ENCODE measurements at regions not wholly inside any gene's neighbourhood (a gene's known extent, or its start where the extent isn't known, plus 50 kb on each side); places are given as distances from the start of the nearest gene placed in this dataset.

- no peak for ATAC-seq
- intact Hi-C loops (cut with DNase I, micrococcal nuclease) = no loop called here
- H3K4me3 ChIP-seq = no peak overlapping the region
Observed at GRCh38 chr10:61151059-61151458, 207.1 kb upstream of the RHOBTB1 start.

GRCh38 chr10:61148451-61148850 lies 204.5 kb upstream of the RHOBTB1 start:
- no peaks in the 10 kb centered on the region for H3K36me3 ChIP-seq (ENCODE audit: low read depth)
- DNase-seq (no peak), ATAC-seq (no peak)
- no peak overlapping the region for H3K4me3 ChIP-seq
- intact Hi-C loops (cut with DNase I, micrococcal nuclease) = loop anchor here (10.0 kb wide), 2 partner anchors 126 to 136 kb away; no protein-coding TSS in a partner anchor
- H3K9me3 ChIP-seq = no peaks in the 10 kb centered on the region
- H3K4me1 ChIP-seq (ENCODE audit: low read depth) = no peaks in the 10 kb centered on the region
- no peak for TF ChIP-seq CTCF (IDR thresholded peaks at IDR 0.05)

More at GRCh38 chr10:61151059-61151458, 207.1 kb upstream of the RHOBTB1 start:
- no peaks in the 10 kb centered on the region for H3K36me3 ChIP-seq (ENCODE audit: low read depth)
- H3K4me1 ChIP-seq (ENCODE audit: low read depth) = no peaks in the 10 kb centered on the region
- no peak for TF ChIP-seq CTCF (IDR thresholded peaks at IDR 0.05)
- H3K9me3 ChIP-seq = no peaks in the 10 kb centered on the region
- no peak for DNase-seq

- no peak for TF ChIP-seq CTCF (IDR thresholded peaks at IDR 0.05)
- Histone ChIP-seq H3K4me1 (ENCODE audit: low read depth) (no peaks in the 10 kb centered on the region), H3K4me3 (no peak overlapping the region), H3K9me3 (no peaks in the 10 kb centered on the region), H3K36me3 (ENCODE audit: low read depth) (no peaks in the 10 kb centered on the region)
- ATAC-seq = no peak
- DNase-seq = no peak
- intact Hi-C loops (cut with DNase I, micrococcal nuclease) = loop anchor here (10.0 kb wide), 2 partner anchors 132 to 142 kb away; no protein-coding TSS in a partner anchor
Observed at GRCh38 chr10:61142987-61143386, 199.0 kb upstream of the RHOBTB1 start.

GRCh38 chr10:61140765-61141392 lies 196.9 kb upstream of the RHOBTB1 start:
- Histone ChIP-seq H3K4me3 (no peak overlapping the region), H3K36me3 (ENCODE audit: low read depth) (no peaks in the 10 kb centered on the region), H3K9me3 (no peaks in the 10 kb centered on the region), H3K4me1 (ENCODE audit: low read depth) (no peaks in the 10 kb centered on the region)
- TF ChIP-seq CTCF (IDR thresholded peaks at IDR 0.05) = peak; percentile 34
- ATAC-seq (peak; percentile 46), DNase-seq (peak in 1 of 3 donors; percentile 28)
- intact Hi-C loops (cut with DNase I, micrococcal nuclease) = loop anchor here (10.0 kb wide), 2 partner anchors 134 to 144 kb away; no protein-coding TSS in a partner anchor

- ATAC-seq = no peak
- no peak for TF ChIP-seq CTCF (IDR thresholded peaks at IDR 0.05)
- Histone ChIP-seq H3K9me3 (no peaks in the 10 kb centered on the region), H3K4me1 (ENCODE audit: low read depth) (no peaks in the 10 kb centered on the region), H3K36me3 (ENCODE audit: low read depth) (no peaks in the 10 kb centered on the region), H3K4me3 (no peak overlapping the region)
- no peak for DNase-seq
- intact Hi-C loops (cut with DNase I, micrococcal nuclease) = no loop called here
Observed at GRCh38 chr10:61139592-61139953, 195.6 kb upstream of the RHOBTB1 start.

All from mucosa of descending colon (tissue), 3 donors.